ENCODE measurements at regions not wholly inside any gene's neighbourhood (a gene's known extent, or its start where the extent isn't known, plus 50 kb on each side); places are given as distances from the start of the nearest gene placed in this dataset.
"Not testable (repeated sequence)": the region's sequence is repeated elsewhere in the genome, so short reads cannot be mapped to it uniquely, and the experiment has no call there.

GRCh38 chr16:79843631-79844043, 243.1 kb upstream of the MAF start:
- Mint-ChIP-seq H3K27me3 (peaks cover 0 to 6% (median 2%) of the 10 kb centered on the region in 5 donors), H3K4me1 (peaks cover 0 to 10% (median under 1%) of the 10 kb centered on the region in 4 donors), H3K9me3 (no peaks in the 10 kb centered on the region), H3K27ac (no peak overlapping the region), H3K36me3 (no peaks in the 10 kb centered on the region), H3K4me3 (no peak overlapping the region)
- ATAC-seq: no peak
- no peak for DNase-seq
- POLR2A ChIA-PET: no interaction called here

DNA sequence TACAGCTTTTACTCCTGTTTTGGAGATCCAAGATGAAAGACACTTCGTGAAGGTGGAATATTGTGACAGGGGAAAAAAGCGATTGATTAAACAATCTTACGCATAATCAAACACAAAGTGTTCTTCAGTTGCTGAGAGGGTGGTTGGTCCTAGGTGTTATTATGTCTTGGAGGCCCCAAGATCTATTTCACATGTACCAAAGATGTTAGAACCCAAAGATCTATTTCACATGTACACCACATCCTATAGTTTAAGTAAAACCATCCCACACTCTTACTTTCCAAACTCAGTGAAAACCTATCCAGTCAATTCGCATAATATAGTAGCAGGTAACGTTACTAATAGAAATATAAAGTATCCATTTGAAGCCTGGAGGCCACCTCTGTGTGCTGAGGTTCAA, 242.6 kb upstream of the MAF start:
- Mint-ChIP-seq H3K27me3 (peaks cover 0 to 6% (median 2%) of the 10 kb centered on the region in 5 donors), H3K27ac (no peak overlapping the region), H3K4me1 (peaks cover 0 to 10% (median under 1%) of the 10 kb centered on the region in 4 donors), H3K36me3 (no peaks in the 10 kb centered on the region), H3K9me3 (no peaks in the 10 kb centered on the region), H3K4me3 (no peak overlapping the region)
- ATAC-seq (no peak), DNase-seq (no peak)
- POLR2A ChIA-PET: no interaction called here

DNA sequence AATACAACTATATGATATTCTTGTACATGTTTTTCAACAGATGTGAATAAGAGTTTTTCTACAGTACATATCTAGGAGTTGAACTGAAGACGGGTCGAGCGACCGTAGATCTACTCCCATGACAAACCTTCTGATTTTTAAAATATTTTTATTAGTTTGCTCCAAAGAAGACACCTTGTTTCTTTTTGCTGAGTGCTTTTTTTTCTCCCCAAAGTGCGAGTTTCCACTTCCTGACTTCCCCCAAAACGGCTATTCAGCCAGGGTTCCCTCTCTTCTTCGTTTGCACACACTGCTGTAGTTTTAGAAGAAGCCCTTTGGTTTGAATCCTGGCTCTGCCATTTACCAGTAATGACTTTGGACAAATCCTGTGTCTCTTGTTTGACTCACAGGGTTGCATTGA, 241.7 kb upstream of the MAF start:
- Mint-ChIP-seq H3K4me3 (no peak overlapping the region), H3K4me1 (peaks cover 0 to 10% (median under 1%) of the 10 kb centered on the region in 4 donors), H3K27me3 (peaks cover 0 to 6% (median 2%) of the 10 kb centered on the region in 5 donors), H3K9me3 (no peaks in the 10 kb centered on the region), H3K36me3 (no peaks in the 10 kb centered on the region), H3K27ac (no peak overlapping the region)
- POLR2A ChIA-PET: no interaction called here
- ATAC-seq: no peak
- no peak for DNase-seq

DNA sequence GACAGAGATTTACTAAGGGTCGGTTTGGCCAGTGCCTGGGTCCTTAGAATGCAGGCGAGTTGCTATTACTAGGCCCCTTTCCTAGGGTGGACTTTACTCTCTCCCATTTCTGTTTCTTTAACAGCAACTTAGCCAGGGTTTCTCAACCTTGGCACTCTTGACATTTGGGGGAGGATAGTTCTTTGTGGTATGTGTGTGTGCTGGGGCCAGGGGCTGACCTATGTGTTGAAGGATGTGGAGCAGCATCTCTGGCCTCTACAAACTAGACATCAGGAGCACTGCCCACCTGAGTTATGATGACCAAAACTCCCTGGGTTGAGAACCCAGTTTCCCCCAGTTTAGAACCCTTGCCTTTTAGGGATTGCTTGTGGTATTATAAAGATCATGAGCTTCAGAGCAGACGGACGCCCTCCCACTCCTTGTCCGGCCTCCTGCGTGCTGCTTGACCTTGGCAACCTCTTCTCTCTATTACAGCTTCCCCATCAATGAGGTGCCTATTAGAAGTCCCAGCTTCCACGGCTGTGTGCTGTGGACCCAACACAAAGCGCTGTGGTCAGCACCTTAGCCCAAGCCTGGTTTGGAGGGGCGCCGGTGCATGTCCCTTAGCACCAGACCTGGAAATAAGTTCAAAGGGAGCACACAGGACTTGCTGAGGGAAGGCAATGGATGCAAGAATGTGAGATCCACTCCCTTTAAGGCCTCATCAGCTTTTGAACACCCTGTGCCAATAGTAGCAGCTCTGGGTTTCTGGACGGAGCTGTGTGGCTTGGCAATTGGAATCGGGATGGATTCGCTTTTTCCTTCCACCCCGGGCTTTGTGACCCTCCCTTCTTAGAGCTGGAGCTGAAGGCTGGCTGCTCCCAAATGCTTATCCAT, 239.2 kb upstream of the MAF start:
- H3K4me1 Mint-ChIP-seq: peaks cover 0 to under 1% (median 0%) of the 10 kb centered on the region in 4 donors
- no peaks in the 10 kb centered on the region for H3K36me3 Mint-ChIP-seq
- DNase-seq: no peak
- H3K27me3 Mint-ChIP-seq: peaks cover 0 to 15% (median 2%) of the 10 kb centered on the region in 5 donors
- no peak overlapping the region for H3K4me3 Mint-ChIP-seq
- no peak overlapping the region for H3K27ac Mint-ChIP-seq
- H3K9me3 Mint-ChIP-seq: no peaks in the 10 kb centered on the region
- POLR2A ChIA-PET: no interaction called here
- ATAC-seq: no peak

GRCh38 chr16:79838496-79839259, 238.1 kb upstream of the MAF start:
- Mint-ChIP-seq H3K9me3 (no peaks in the 10 kb centered on the region), H3K36me3 (no peaks in the 10 kb centered on the region), H3K4me1 (no peaks in the 10 kb centered on the region), H3K27ac (no peak overlapping the region), H3K4me3 (no peak overlapping the region), H3K27me3 (peaks cover 0 to 10% (median under 1%) of the 10 kb centered on the region in 5 donors)
- POLR2A ChIA-PET: no interaction called here
- ATAC-seq (no peak), DNase-seq (no peak)

- Mint-ChIP-seq H3K4me3 (no peak overlapping the region), H3K36me3 (no peaks in the 10 kb centered on the region), H3K4me1 (no peaks in the 10 kb centered on the region), H3K27ac (no peak overlapping the region), H3K27me3 (peaks cover 0 to 9% (median 0%) of the 10 kb centered on the region in 5 donors), H3K9me3 (no peaks in the 10 kb centered on the region)
- ATAC-seq (no peak), DNase-seq (no peak)
- POLR2A ChIA-PET: no interaction called here
Measured at GRCh38 chr16:79836144-79836543, 235.6 kb upstream of the MAF start.

DNA sequence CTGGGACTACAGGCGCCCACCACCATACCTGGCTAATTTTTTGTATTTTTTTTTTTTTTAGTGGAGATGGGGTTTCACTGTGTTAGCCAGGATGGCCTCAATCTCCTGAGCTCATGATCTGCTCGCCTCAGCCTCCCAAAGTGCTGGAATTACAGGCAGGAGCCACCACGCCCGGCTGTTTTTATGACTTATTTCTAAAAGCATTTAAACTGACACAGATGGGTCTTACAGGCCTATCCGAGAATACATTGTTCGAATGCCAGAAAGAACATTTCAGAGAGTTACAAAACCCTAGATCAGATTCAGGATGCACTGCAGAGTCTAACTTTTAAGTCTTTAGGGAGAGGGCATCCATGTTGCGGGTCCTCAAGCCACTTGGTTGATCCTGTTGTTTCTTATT, 234.7 kb upstream of the MAF start:
- ATAC-seq (no peak), DNase-seq (no peak)
- Mint-ChIP-seq H3K4me3 (no peak overlapping the region), H3K27ac (no peak overlapping the region), H3K4me1 (no peaks in the 10 kb centered on the region), H3K27me3 (peaks cover 0 to 9% (median 0%) of the 10 kb centered on the region in 5 donors), H3K36me3 (no peaks in the 10 kb centered on the region), H3K9me3 (no peaks in the 10 kb centered on the region)
- POLR2A ChIA-PET: no interaction called here

DNA sequence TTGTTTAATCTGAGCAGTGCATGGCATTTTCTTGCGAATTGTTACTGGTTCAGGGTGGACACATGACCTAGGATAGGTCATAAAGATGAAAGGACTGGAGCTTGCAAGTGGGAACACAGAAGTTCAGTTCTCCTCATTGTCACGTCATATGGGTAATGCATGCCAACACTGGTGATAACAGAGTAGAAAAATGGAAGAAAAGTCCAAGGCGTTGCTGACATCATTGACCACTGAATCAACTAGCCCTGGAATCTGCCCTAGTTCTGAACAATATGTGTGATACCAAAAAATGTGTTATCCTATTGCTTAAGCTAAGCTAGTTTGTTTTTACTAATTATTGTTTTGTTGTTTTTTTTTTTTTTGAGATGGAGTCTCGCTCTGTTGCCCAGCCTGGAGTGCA, 234.2 kb upstream of the MAF start:
- ATAC-seq (no peak), DNase-seq (no peak)
- no peaks in the 10 kb centered on the region for H3K36me3 Mint-ChIP-seq
- POLR2A ChIA-PET: no interaction called here
- H3K27me3 Mint-ChIP-seq: peaks cover 0 to 9% (median 0%) of the 10 kb centered on the region in 5 donors
- no peaks in the 10 kb centered on the region for H3K4me1 Mint-ChIP-seq
- H3K9me3 Mint-ChIP-seq: no peaks in the 10 kb centered on the region
- no peak overlapping the region for H3K27ac Mint-ChIP-seq
- H3K4me3 Mint-ChIP-seq: no peak overlapping the region

- POLR2A ChIA-PET, H3K9me3 Mint-ChIP-seq, H3K4me3 Mint-ChIP-seq, H3K4me1 Mint-ChIP-seq, H3K36me3 Mint-ChIP-seq, H3K27me3 Mint-ChIP-seq, H3K27ac Mint-ChIP-seq, DNase-seq, ATAC-seq: not testable (repeated sequence)
Measured at GRCh38 chr16:79834003-79834402, 233.5 kb upstream of the MAF start.

DNA sequence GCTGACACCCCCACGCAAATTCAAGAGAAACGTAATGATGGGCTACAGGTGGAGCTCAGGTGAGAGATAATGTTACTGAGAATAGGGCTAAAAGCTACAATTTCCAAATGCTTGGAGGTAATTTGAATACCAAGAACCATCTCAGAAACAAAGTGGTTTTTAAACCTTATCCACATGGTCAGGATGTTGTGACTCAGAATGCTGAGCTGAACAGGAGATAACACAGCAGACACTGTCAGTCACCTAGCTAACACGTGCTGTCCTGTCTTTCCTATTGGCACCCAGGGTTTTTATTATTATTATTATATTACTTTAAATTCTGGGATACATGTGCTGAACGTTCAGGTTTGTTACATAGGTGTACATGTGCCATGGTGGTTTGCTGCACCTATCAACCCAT, 233.0 kb upstream of the MAF start:
- Mint-ChIP-seq H3K4me3 (no peak overlapping the region), H3K36me3 (no peaks in the 10 kb centered on the region), H3K4me1 (no peaks in the 10 kb centered on the region), H3K9me3 (no peaks in the 10 kb centered on the region), H3K27ac (no peak overlapping the region), H3K27me3 (peaks cover 0 to 9% (median 0%) of the 10 kb centered on the region in 5 donors)
- ATAC-seq: no peak
- POLR2A ChIA-PET: no interaction called here
- no peak for DNase-seq

DNA sequence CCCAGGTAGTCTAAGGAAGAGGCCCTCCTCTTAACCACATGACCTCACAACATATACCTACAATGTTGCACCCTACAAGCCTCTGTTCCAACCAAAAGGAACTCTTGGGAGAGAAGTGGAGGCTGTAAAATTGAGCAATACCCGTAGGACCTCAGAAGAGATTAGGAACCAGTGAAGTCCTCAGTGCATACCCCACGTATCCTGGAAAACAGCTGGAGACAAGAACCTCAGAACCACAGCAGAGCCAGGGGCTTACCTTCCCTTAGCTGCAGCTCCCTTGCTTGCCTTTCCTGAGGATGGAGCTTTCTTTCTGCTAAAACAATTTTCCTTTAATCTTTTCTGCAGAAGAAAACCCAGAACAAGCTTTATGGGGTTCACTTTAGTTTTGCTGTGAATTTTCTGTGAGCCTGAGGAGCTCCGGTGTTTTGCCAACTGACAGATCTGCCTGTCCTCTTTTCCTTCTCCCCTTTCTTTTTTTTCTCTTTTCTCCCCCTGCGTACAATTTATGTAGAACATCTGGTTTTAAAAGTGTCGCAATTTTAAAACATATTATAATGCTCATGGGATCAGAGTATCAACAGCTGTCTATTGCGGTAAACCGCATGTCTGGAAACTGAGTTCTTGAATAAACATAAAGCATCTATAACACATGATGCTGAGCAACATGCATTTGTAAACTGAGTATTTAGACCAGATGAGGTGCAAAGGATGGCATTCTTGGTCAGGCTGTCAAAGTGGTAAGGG, 226.4 kb upstream of the MAF start:
- Mint-ChIP-seq H3K4me1 (no peaks in the 10 kb centered on the region), H3K27me3 (no peaks in the 10 kb centered on the region), H3K4me3 (no peak overlapping the region), H3K36me3 (no peaks in the 10 kb centered on the region), H3K9me3 (no peaks in the 10 kb centered on the region), H3K27ac (no peak overlapping the region)
- DNase-seq (no peak), ATAC-seq (no peak)
- POLR2A ChIA-PET: no interaction called here

DNA sequence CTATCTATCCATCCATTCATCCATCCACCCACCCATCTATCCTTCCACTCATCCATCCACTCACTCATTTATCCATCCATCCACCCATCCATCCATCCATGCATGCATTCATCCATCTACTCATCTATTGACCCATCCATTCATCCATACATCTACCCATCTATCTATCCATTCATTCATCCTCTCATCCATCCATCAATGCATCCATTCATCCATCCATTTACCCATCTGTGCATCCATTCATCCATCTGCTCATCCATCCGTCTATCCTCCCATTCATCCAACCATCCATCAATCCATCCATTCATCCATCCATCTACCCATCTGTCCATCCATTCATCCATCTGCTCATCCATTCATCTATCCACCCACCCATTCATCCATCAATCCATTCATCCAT, 224.5 kb upstream of the MAF start:
- no peak for DNase-seq
- Mint-ChIP-seq H3K27ac (no peak overlapping the region), H3K9me3 (no peaks in the 10 kb centered on the region), H3K27me3 (no peaks in the 10 kb centered on the region), H3K4me1 (no peaks in the 10 kb centered on the region), H3K4me3 (no peak overlapping the region), H3K36me3 (no peaks in the 10 kb centered on the region)
- no peak for ATAC-seq
- POLR2A ChIA-PET: no interaction called here

DNA sequence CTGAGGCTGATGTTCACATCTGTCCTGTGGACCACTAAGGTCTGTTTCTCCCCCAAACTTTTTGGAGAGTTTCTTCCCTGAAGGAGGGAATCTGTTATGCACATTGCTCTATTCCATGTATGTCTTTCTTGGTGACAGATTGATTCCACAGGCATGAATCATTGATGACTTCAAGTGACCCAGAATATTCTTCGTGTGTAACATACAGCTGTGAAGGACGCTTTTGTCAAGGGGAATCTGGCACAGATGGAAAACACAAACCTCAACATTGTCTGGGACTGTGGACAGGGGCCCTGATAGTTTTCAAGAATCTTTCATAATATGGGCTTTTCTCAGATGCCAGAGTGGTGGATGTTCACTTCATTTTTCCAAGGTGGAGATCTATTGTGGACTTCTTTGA, 223.1 kb upstream of the MAF start:
- ATAC-seq: no peak
- Mint-ChIP-seq H3K27me3 (no peaks in the 10 kb centered on the region), H3K36me3 (no peaks in the 10 kb centered on the region), H3K4me3 (no peak overlapping the region), H3K27ac (no peak overlapping the region), H3K9me3 (no peaks in the 10 kb centered on the region), H3K4me1 (no peaks in the 10 kb centered on the region)
- POLR2A ChIA-PET: no interaction called here
- DNase-seq: no peak

All from naive thymus-derived CD8-positive, alpha-beta T cell (primary cell).